Activated T-helper 17 cell treated with anti-CD3 and anti-CD28 coated beads, Interleukin-2, amount 50 U/mL, for 72 hours (primary cell): ENCODE measurements at regions not wholly inside any gene's neighbourhood (a gene's known extent, or its start where the extent isn't known, plus 50 kb on each side); places are given as distances from the start of the nearest gene placed in this dataset.
"Not testable (repeated sequence)": the region's sequence is repeated elsewhere in the genome, so short reads cannot be mapped to it uniquely, and the experiment has no call there.

Experiments used
- ATAC-seq: fragments of 150-1000 bp; cut with Tn5 transposase; replicated peaks from 2 replicates; pipeline ENCODE4 v1.10.0; 2021; ENCODE audit warnings: mild to moderate bottlenecking, moderate library complexity
- H3K27ac Mint-ChIP-seq: one replicate; pipeline ENCODE4 v1.8.0; 2022; ENCODE audit warnings: mixed read lengths
- H3K27me3 Mint-ChIP-seq: one replicate; pipeline ENCODE4 v1.8.0; 2022; ENCODE audit warnings: mixed read lengths
- H3K36me3 Mint-ChIP-seq: one replicate; pipeline ENCODE4 v1.8.0; 2022; ENCODE audit warnings: low read depth, mild to moderate bottlenecking, mixed read lengths
- H3K4me1 Mint-ChIP-seq: one replicate; pipeline ENCODE4 v1.8.0; 2022; ENCODE audit warnings: mixed read lengths
- H3K4me3 Mint-ChIP-seq: one replicate; pipeline ENCODE4 v1.8.0; 2022; ENCODE audit warnings: mild to moderate bottlenecking, mixed read lengths
- H3K9me3 Mint-ChIP-seq: one replicate; pipeline ENCODE4 v1.8.0; 2022; ENCODE audit warnings: mixed read lengths

DNA sequence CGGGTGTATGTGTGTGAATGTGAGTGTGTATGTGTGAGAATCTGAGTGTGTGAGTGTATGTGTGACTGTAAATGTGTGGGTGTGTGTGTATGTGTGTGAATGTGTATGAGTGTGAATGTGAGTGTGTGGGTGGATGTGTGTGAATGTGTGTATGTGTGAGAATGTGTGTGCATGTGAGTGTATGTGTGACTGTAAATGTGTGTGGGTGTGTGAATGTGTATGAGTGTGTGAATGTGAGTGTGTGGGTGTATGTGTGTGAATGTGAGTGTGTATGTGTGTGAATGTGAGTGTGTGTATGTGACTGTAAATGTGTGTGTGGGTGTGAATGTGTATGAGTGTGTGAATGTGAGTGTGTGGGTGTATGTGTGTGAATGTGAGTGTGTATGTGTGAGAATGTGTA lies 51.6 kb upstream of the DIRAS2 start:
- H3K4me3 Mint-ChIP-seq, ATAC-seq, H3K27ac Mint-ChIP-seq, H3K9me3 Mint-ChIP-seq, H3K27me3 Mint-ChIP-seq, H3K4me1 Mint-ChIP-seq, H3K36me3 Mint-ChIP-seq: not testable (repeated sequence)
